Heart left ventricle (tissue), 13 donors: ENCODE measurements at regions not wholly inside any gene's neighbourhood (a gene's known extent, or its start where the extent isn't known, plus 50 kb on each side); places are given as distances from the start of the nearest gene placed in this dataset.

Source experiments
- POLR2A ChIP-seq, 2 donors: fragments of 450-650 bp; IDR thresholded peaks; one replicate each; pipeline ENCODE4 v1.6.1; 2017; ENCODE audit warnings: antibody characterized with exemption in 2 of 2, mild to moderate bottlenecking in 2 of 2, moderate library complexity in 2 of 2
- TF ChIP-seq, protein P1 (sequence below), 12 donors: fragments of 200-600 bp; sonication (generic) in 4 of 12; IDR thresholded peaks; one replicate each; pipeline versions ENCODE4 v1.5.0 to v1.8.0; 2018 to 2022; ENCODE audit warnings: antibody characterized with exemption in 12 of 12, mild to moderate bottlenecking in 5 of 12
- donor health status: ischemic (EF 13 %, LVEDD 7.1; RV severe dilation, severe dysfunction).
- donor health status: DM: no; HTN: yes; CAD: no.
- donor health status: DM: no; HTN: no; CAD: no.
- donor health status: ischemic (EF 25% LVEDD 6.9; RV normal size, moderate dysfunction).
- donor health status: ischemic (EF 25% LVEDD 5.7; RV mildly dilated, moderate dysfunction).
- donor health status: ischemic (EF 35%, LVEDD 5.7; RV mildly dilated, moderate dysfunction).
- donor health status: nonischemic (EF 11% LVEDD 7.7; RV severe dilation, severe dysfunction).
- donor health status: DM: yes; HTN: yes; CAD: no.
- donor health status: PGD.
- donor health status: ischemic (EF 29% LVEDD 5.4; RV normal size, mild dysfunction).
- donor health status: nonischemic (EF 23%, LVEDD 6.1; RV moderate dilation, normal function).

DNA sequence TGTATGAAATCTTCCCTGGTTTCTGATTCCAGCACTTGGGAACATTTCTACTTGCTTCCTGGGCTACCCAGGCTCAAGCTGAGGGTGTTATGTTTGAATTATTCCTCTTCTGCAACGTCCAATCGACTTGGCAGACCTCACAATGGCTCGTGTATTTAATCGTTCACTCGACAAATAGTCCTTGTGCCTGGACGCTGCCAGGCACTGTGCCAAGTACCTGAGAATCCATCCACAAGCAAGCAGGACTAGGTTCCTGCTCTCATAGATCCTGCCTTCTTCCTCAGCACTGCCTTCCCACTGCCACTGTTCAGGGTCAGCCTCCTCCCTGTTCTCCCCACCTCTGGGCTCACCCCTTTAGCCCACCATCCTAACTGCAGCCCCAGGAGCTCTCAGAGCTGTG, 113.3 kb downstream of the EFNB1 start:
- TF ChIP-seq, protein P1, sequence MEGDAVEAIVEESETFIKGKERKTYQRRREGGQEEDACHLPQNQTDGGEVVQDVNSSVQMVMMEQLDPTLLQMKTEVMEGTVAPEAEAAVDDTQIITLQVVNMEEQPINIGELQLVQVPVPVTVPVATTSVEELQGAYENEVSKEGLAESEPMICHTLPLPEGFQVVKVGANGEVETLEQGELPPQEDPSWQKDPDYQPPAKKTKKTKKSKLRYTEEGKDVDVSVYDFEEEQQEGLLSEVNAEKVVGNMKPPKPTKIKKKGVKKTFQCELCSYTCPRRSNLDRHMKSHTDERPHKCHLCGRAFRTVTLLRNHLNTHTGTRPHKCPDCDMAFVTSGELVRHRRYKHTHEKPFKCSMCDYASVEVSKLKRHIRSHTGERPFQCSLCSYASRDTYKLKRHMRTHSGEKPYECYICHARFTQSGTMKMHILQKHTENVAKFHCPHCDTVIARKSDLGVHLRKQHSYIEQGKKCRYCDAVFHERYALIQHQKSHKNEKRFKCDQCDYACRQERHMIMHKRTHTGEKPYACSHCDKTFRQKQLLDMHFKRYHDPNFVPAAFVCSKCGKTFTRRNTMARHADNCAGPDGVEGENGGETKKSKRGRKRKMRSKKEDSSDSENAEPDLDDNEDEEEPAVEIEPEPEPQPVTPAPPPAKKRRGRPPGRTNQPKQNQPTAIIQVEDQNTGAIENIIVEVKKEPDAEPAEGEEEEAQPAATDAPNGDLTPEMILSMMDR (IDR thresholded peaks at IDR 0.05), result no peak
- TF ChIP-seq POLR2A (IDR thresholded peaks at IDR 0.05), result no peak
